GM12878 (cell line): ENCODE measurements at regions not wholly inside any gene's neighbourhood (a gene's known extent, or its start where the extent isn't known, plus 50 kb on each side); places are given as distances from the start of the nearest gene placed in this dataset.

Experiments
- ATAC-seq: fragments of 200-7000 bp; cut with Tn5 transposase; 3 replicates; pipeline ENCODE4 v1.9.1; 2020; ENCODE audit warnings: mild to moderate bottlenecking, moderate library complexity
- BruUV-seq: library from RNA; stranded (reverse); fragments of 400-500 nt; replicated peaks from 2 replicates; lab custom pipeline; 2021; lab: Mats Ljungman, UMichigan
- CTCF ChIA-PET: fragments of 300-600 bp; sonication (Branson Sonifier 250); formaldehyde crosslinking; extraction: SDS; loops from one replicate; lab custom pipeline; 2021; ENCODE audit warnings: inconsistent platforms; lab: Yijun Ruan, JAX
- POLR2A ChIA-PET: fragments of 350-600 bp; formaldehyde crosslinking; extraction: SDS; loops from one replicate; lab custom pipeline; 2021; ENCODE audit warnings: inconsistent platforms; lab: Charles Lee
- RAD21 ChIA-PET: fragments of 300-600 bp; sonication (Branson Sonifier 250); formaldehyde crosslinking; loops from one replicate; lab custom pipeline; 2023; ENCODE audit warnings: antibody characterized with exemption; ENCODE audit not compliant: unreplicated experiment; lab: Charles Lee
- SMC1A ChIA-PET: fragments of 300-600 bp; sonication (Branson Sonifier 250); formaldehyde crosslinking; loops from one replicate; lab custom pipeline; 2023; ENCODE audit not compliant: unreplicated experiment, uncharacterized antibody; lab: Charles Lee
- DNase-seq: peaks from one replicate; pipeline ENCODE4 v3.0.0-alpha.2; 2011; ENCODE audit warnings: low read depth, low spot score
- FAIRE-seq: peaks from 3 replicates; lab custom pipeline; 2011; peaks lifted over from hg19 to GRCh38; lab: Jason Lieb, UNC
- H2AFZ ChIP-seq: 2 replicates; pipeline ENCODE4 v1.6.0; 2011; ENCODE audit warnings: low read depth, low read length, control low read depth; ENCODE audit not compliant: control insufficient read depth
- H3K27ac ChIP-seq: 2 replicates; pipeline ENCODE4 v1.5.1; 2011; ENCODE audit warnings: control low read depth; ENCODE audit not compliant: control insufficient read depth, insufficient read depth
- H3K27me3 ChIP-seq, 2 experiments: replicated peaks in 1 of 2; 2 replicates each; pipeline versions ENCODE4 v1.6.0 to v1.6.1; 2011; ENCODE audit warnings: low read length in 1 of 2; ENCODE audit not compliant: control insufficient read depth in 2 of 2, insufficient read depth in 2 of 2
- H3K36me3 ChIP-seq, 2 experiments: 2 replicates each; pipeline ENCODE4 v1.5.1; 2011; ENCODE audit warnings: low read length in 1 of 2; ENCODE audit not compliant: control insufficient read depth in 2 of 2, insufficient read depth in 2 of 2
- H3K4me1 ChIP-seq: 2 replicates; pipeline ENCODE4 v1.6.1; 2011; ENCODE audit warnings: mild to moderate bottlenecking, low read length, moderate library complexity, mixed read lengths; ENCODE audit not compliant: control insufficient read depth, insufficient read depth
- H3K4me2 ChIP-seq: 2 replicates; pipeline ENCODE4 v1.6.0; 2011; ENCODE audit warnings: control low read depth; ENCODE audit not compliant: control insufficient read depth, insufficient read depth
- H3K4me3 ChIP-seq: fragments of 200-600 bp; sonication (generic); 2 replicates; pipeline ENCODE4 v1.5.1; 2016
- H3K79me2 ChIP-seq: 2 replicates; pipeline ENCODE4 v1.6.0; 2011; ENCODE audit warnings: low read length; ENCODE audit not compliant: control insufficient read depth, insufficient read depth
- H3K9ac ChIP-seq: 2 replicates; pipeline ENCODE4 v1.8.0; 2011; ENCODE audit warnings: low read length, control low read depth, mixed read lengths; ENCODE audit not compliant: control insufficient read depth, insufficient read depth
- H3K9me3 ChIP-seq: replicated peaks from 3 replicates; pipeline ENCODE4 v1.5.1; 2011; ENCODE audit warnings: mild to moderate bottlenecking, low read length; ENCODE audit not compliant: control insufficient read depth, insufficient read depth
- H4K20me1 ChIP-seq: 2 replicates; pipeline ENCODE4 v1.6.0; 2011; ENCODE audit not compliant: control insufficient read depth, insufficient read depth
- BRCA1 ChIP-seq: IDR thresholded peaks from 2 replicates; pipeline ENCODE4 v1.6.1; 2011; ENCODE audit warnings: low read depth, low read length, improper control_type of control experiment
- CBX5 ChIP-seq: sonication (generic); IDR thresholded peaks from 2 replicates; pipeline ENCODE4 v1.6.1; 2016; ENCODE audit warnings: low read depth, moderate library complexity, mild to moderate bottlenecking, inconsistent platforms
- ESRRA ChIP-seq: IDR thresholded peaks from 2 replicates; pipeline ENCODE4 v1.6.1; 2012; ENCODE audit warnings: mild to moderate bottlenecking, low read length, improper control_type of control experiment
- HSF1 ChIP-seq: fragments of 150-350 bp; IDR thresholded peaks from 2 replicates; pipeline ENCODE4 v1.6.1; 2014; ENCODE audit warnings: mild to moderate bottlenecking, low read depth, low read length
- IRF3 ChIP-seq: fragments of 450-650 bp; IDR thresholded peaks from 2 replicates; pipeline ENCODE4 v1.6.1; 2014; ENCODE audit warnings: mild to moderate bottlenecking
- IRF4 ChIP-seq: IDR thresholded peaks from 2 replicates; pipeline ENCODE4 v1.6.1; 2011; ENCODE audit warnings: low read depth, low read length
- NKRF ChIP-seq: fragments of 450-650 bp; conservative IDR thresholded peaks from 2 replicates; pipeline ENCODE4 v1.6.1; 2017; ENCODE audit warnings: mild to moderate bottlenecking, moderate library complexity
- REST ChIP-seq: IDR thresholded peaks from 2 replicates; pipeline ENCODE4 v1.6.1; 2012; ENCODE audit warnings: mild to moderate bottlenecking, low read depth, low read length
- STAT3 ChIP-seq: IDR thresholded peaks from 2 replicates; pipeline ENCODE4 v1.6.1; 2011; ENCODE audit warnings: low read depth, low read length, improper control_type of control experiment
- YY1 ChIP-seq: IDR thresholded peaks from 2 replicates; pipeline ENCODE4 v1.6.1; 2011; ENCODE audit warnings: low read depth, mild to moderate bottlenecking, low read length
- ZSCAN29 ChIP-seq: fragments of 450-650 bp; IDR thresholded peaks from 2 replicates; pipeline ENCODE4 v1.6.1; 2017; ENCODE audit warnings: mild to moderate bottlenecking, moderate library complexity
- in situ Hi-C: fragments of 300-500 bp; cut with MboI; formaldehyde crosslinking; loops from 9 replicates; pipeline ENCODE4 v1.14.3; 2018; ENCODE audit warnings: mixed read lengths
- intact Hi-C: fragments of 100-400 bp; cut with micrococcal nuclease; formaldehyde crosslinking; loops from one replicate; pipeline ENCODE4 v1.14.2; 2022; ENCODE audit not compliant: unreplicated experiment

- no peak overlapping the region for H3K9ac ChIP-seq
- ATAC-seq = no peak
- ChIA-PET RAD21 (interaction anchor here (1.5 kb wide), 1 partner anchor 10 kb away, joined by 5 read pairs; no protein-coding TSS in a partner anchor), CTCF (interaction anchor here (0.9 to 2.4 kb wide), 4 partner anchors 9 to 13 kb away, joined by 4 to 11 read pairs (median 6); no protein-coding TSS in a partner anchor), SMC1A (interaction anchor here (0.6 to 1.0 kb wide), 3 partner anchors 13 to 1109 kb away, joined by 3 to 4 read pairs (median 3); no protein-coding TSS in a partner anchor), POLR2A (no interaction called here)
- no peaks in the 10 kb centered on the region for H3K36me3 ChIP-seq
- intact Hi-C loops = no loop called here
- no peak overlapping the region for H2AFZ ChIP-seq
- in situ Hi-C loops = no loop called here
- BruUV-seq = no TSS peak
- no peak overlapping the region for H3K4me2 ChIP-seq
- no peak for DNase-seq
- no peaks in the 10 kb centered on the region for H3K4me1 ChIP-seq
- H3K27me3 ChIP-seq = no peaks in the 10 kb centered on the region; a peak in 1 of 4 replicates
- TF ChIP-seq STAT3 (no peak), BRCA1 (no peak), IRF3 (no peak), NKRF (no peak), YY1 (no peak), REST (no peak), ZSCAN29 (no peak), HSF1 (no peak), ESRRA (no peak), CBX5 (no peak), IRF4 (no peak)
- H3K9me3 ChIP-seq = no peaks in the 10 kb centered on the region
- H3K79me2 ChIP-seq = no peaks in the 10 kb centered on the region
- H4K20me1 ChIP-seq = no peaks in the 10 kb centered on the region
- FAIRE-seq = no peak
- no peak overlapping the region for H3K27ac ChIP-seq
- no peak overlapping the region for H3K4me3 ChIP-seq
Observed at GRCh38 chr18:54453996-54454395, 96.3 kb downstream of the C18orf54 start.
